Left kidney (tissue), 1 donor: ENCODE measurements at regions not wholly inside any gene's neighbourhood (a gene's known extent, or its start where the extent isn't known, plus 50 kb on each side); places are given as distances from the start of the nearest gene placed in this dataset.
A peak's percentile ranks its signal among the peaks of the same experiment; 100 is the strongest.
"Not testable (repeated sequence)": the region's sequence is repeated elsewhere in the genome, so short reads cannot be mapped to it uniquely, and the experiment has no call there.

Experiments
- DNase-seq: peaks from one replicate; pipeline ENCODE4 v3.0.0-alpha.2; 2013

- no peak for DNase-seq
Measured at GRCh38 chr4:107562316-107562715, 157.7 kb downstream of the PAPSS1 start.

- no peak for DNase-seq
Measured at GRCh38 chr4:107561481-107561880, 158.6 kb downstream of the PAPSS1 start.

GRCh38 chr4:107559653-107560052, 160.4 kb downstream of the PAPSS1 start:
- no peak for DNase-seq

- DNase-seq: no peak
Measured at GRCh38 chr4:107552306-107552705, 167.7 kb downstream of the PAPSS1 start.

- peak; percentile 37 for DNase-seq
Measured at GRCh38 chr4:107548211-107548905, 171.7 kb downstream of the PAPSS1 start.

- DNase-seq: no peak
Measured at GRCh38 chr4:107546638-107547037, 173.4 kb downstream of the PAPSS1 start.

- no peak for DNase-seq
Measured at GRCh38 chr4:107541511-107541910, 178.5 kb downstream of the PAPSS1 start.

- DNase-seq: no peak
Measured at GRCh38 chr4:107531927-107532326, 188.1 kb downstream of the PAPSS1 start.

- DNase-seq: no peak
Measured at GRCh38 chr4:107520368-107520767, 199.7 kb downstream of the PAPSS1 start.

GRCh38 chr4:107519053-107519452, 201.0 kb downstream of the PAPSS1 start:
- DNase-seq: peak; percentile 10

- DNase-seq: no peak
Measured at GRCh38 chr4:107518076-107518475, 202.0 kb downstream of the PAPSS1 start.

- no peak for DNase-seq
Measured at GRCh38 chr4:107512549-107512948, 207.5 kb downstream of the PAPSS1 start.

GRCh38 chr4:107509615-107510014, 210.4 kb downstream of the PAPSS1 start:
- no peak for DNase-seq

GRCh38 chr4:107500551-107500950, 219.5 kb downstream of the PAPSS1 start:
- DNase-seq: no peak

- DNase-seq: no peak
Measured at GRCh38 chr4:107497054-107497453, 223.0 kb downstream of the PAPSS1 start.

- no peak for DNase-seq
Measured at GRCh38 chr4:107492566-107492965, 227.5 kb downstream of the PAPSS1 start.

GRCh38 chr4:107490116-107490515, 229.9 kb downstream of the PAPSS1 start:
- DNase-seq: no peak

- not testable (repeated sequence) for DNase-seq
Measured at GRCh38 chr4:107483621-107484020, 236.4 kb downstream of the PAPSS1 start.

- DNase-seq: no peak
Measured at GRCh38 chr4:107482546-107482945, 237.5 kb downstream of the PAPSS1 start.

- no peak for DNase-seq
Measured at GRCh38 chr4:107478327-107478980, 241.6 kb downstream of the PAPSS1 start.

- no peak for DNase-seq
Measured at GRCh38 chr4:107473126-107473525, 246.9 kb downstream of the PAPSS1 start.

GRCh38 chr4:107472265-107472948, 247.6 kb downstream of the PAPSS1 start:
- DNase-seq: no peak

GRCh38 chr4:107470173-107470572, 249.9 kb downstream of the PAPSS1 start:
- DNase-seq: no peak
